K562 (cell line): ENCODE measurements at regions not wholly inside any gene's neighbourhood (a gene's known extent, or its start where the extent isn't known, plus 50 kb on each side); places are given as distances from the start of the nearest gene placed in this dataset.

ENCODE experiments used
- ATAC-seq: fragments of 200-7000 bp; cut with Tn5 transposase; 3 replicates; pipeline ENCODE4 v1.9.1; 2020; ENCODE audit warnings: moderate library complexity
- BruUV-seq: library from RNA; stranded (reverse); fragments of 400-500 nt; replicated peaks from 2 replicates; lab custom pipeline; 2021; lab: Mats Ljungman, UMichigan
- CTCF ChIA-PET: fragments of 300-600 bp; formaldehyde crosslinking; extraction: SDS; loops from one replicate; lab custom pipeline; 2021; ENCODE audit warnings: low intra/inter-chr PET ratio; lab: Yijun Ruan, JAX
- POLR2A ChIA-PET: fragments of 300-600, 350-650 bp; sonication (Branson Sonifier 250); formaldehyde crosslinking; extraction: SDS; loops from one replicate; lab custom pipeline; 2021; ENCODE audit warnings: antibody characterized with exemption, inconsistent platforms; lab: Yijun Ruan, JAX
- DNase-seq, 4 experiments: peaks; one replicate each; pipeline versions ENCODE4 v3.0.0 to v3.0.0-alpha.2; 2011 to 2018; ENCODE audit warnings: low spot score in 3 of 4, mixed read lengths in 3 of 4; ENCODE audit errors: extremely low read depth in 1 of 4
- FAIRE-seq: peaks from 2 replicates; lab custom pipeline; 2011; peaks lifted over from hg19 to GRCh38; lab: Jason Lieb, UNC
- H2AFZ ChIP-seq: 2 replicates; pipeline ENCODE4 v1.6.0; 2011; ENCODE audit warnings: low read depth, low read length, control low read depth, inconsistent platforms
- H3K27ac ChIP-seq: fragments of 200-600 bp; 3 replicates; pipeline ENCODE4 v1.8.0; 2011; ENCODE audit warnings: low read depth, mild to moderate bottlenecking, control low read depth, inconsistent platforms, low read length, moderate library complexity, mixed read lengths; ENCODE audit errors: extremely low read depth
- H3K27me3 ChIP-seq, 2 experiments: fragments of 300-600 bp in 1 of 2; 2 replicates in 1 of 2; 3 replicates in 1 of 2; pipeline versions ENCODE4 v1.6.0 to v1.8.0; 2011; ENCODE audit warnings: inconsistent platforms in 2 of 2, low read length in 2 of 2, mild to moderate bottlenecking in 1 of 2, mixed read lengths in 1 of 2, moderate library complexity in 1 of 2; ENCODE audit not compliant: control insufficient read depth in 2 of 2, insufficient read depth in 2 of 2
- H3K36me3 ChIP-seq: fragments of 300-600 bp; 3 replicates; pipeline ENCODE4 v1.8.0; 2011; ENCODE audit warnings: mild to moderate bottlenecking, low read length, inconsistent platforms; ENCODE audit not compliant: control insufficient read depth, insufficient read depth
- H3K4me1 ChIP-seq, 2 experiments: fragments of 200-600 bp in 1 of 2; replicated peaks in 1 of 2; 2 replicates in 1 of 2; 3 replicates in 1 of 2; pipeline versions ENCODE4 v1.5.1 to v1.8.0; 2011; ENCODE audit warnings: inconsistent platforms in 2 of 2, low read length in 2 of 2, mild to moderate bottlenecking in 1 of 2, mixed read lengths in 1 of 2, moderate library complexity in 1 of 2; ENCODE audit not compliant: control insufficient read depth in 2 of 2, insufficient read depth in 2 of 2
- H3K4me2 ChIP-seq: 2 replicates; pipeline ENCODE4 v1.6.1; 2011; ENCODE audit warnings: low read length, control low read depth, inconsistent platforms, mixed read lengths; ENCODE audit not compliant: insufficient read depth
- H3K4me3 ChIP-seq: fragments of 200-600 bp; sonication (generic), shearing (Covaris generic); 2 replicates; pipeline ENCODE4 v1.5.1; 2016; ENCODE audit warnings: control low read depth, inconsistent platforms
- H3K79me2 ChIP-seq: fragments of 200-600 bp; 3 replicates; pipeline ENCODE4 v1.8.0; 2011; ENCODE audit warnings: low read length, inconsistent platforms; ENCODE audit not compliant: control insufficient read depth, insufficient read depth
- H3K9ac ChIP-seq, 2 experiments: 2 replicates each; pipeline versions ENCODE4 v1.6.0 to v1.6.1; 2011; ENCODE audit warnings: low read depth in 2 of 2, low read length in 2 of 2, control low read depth in 1 of 2, inconsistent platforms in 1 of 2, mild to moderate bottlenecking in 1 of 2, mixed read lengths in 1 of 2; ENCODE audit not compliant: insufficient read depth in 1 of 2
- H3K9me1 ChIP-seq: one replicate; pipeline ENCODE4 v1.6.0; 2011; ENCODE audit warnings: inconsistent platforms, mild to moderate bottlenecking, low read length, moderate library complexity; ENCODE audit not compliant: control insufficient read depth, insufficient read depth
- H3K9me3 ChIP-seq: replicated peaks from 2 replicates; pipeline ENCODE4 v1.5.1; 2011; ENCODE audit warnings: low read depth, low read length, inconsistent platforms; ENCODE audit not compliant: control insufficient read depth, insufficient read depth
- H4K20me1 ChIP-seq: replicated peaks from 2 replicates; pipeline ENCODE4 v1.6.1; 2011; ENCODE audit warnings: low read length, inconsistent platforms, mixed read lengths; ENCODE audit not compliant: control insufficient read depth, insufficient read depth
- HSF4 ChIP-seq: fragments of 250-450 bp; sonication (Bioruptor Pico); IDR thresholded peaks from 2 replicates; pipeline ENCODE4 v2.1.2; 2022; ENCODE audit warnings: mild to moderate bottlenecking, moderate library complexity, borderline replicate concordance
- MCM5 ChIP-seq: fragments of 450-650 bp; IDR thresholded peaks from 2 replicates; pipeline ENCODE4 v1.6.1; 2016; ENCODE audit warnings: low read depth
- NFYB ChIP-seq: IDR thresholded peaks from 2 replicates; pipeline ENCODE4 v1.6.1; 2011; ENCODE audit warnings: mild to moderate bottlenecking, moderate library complexity; ENCODE audit not compliant: insufficient read length; ENCODE audit errors: extremely low read depth
- NRF1 ChIP-seq, 2 experiments: fragments of 450-650 bp; IDR thresholded peaks in 1 of 2; conservative IDR thresholded peaks in 1 of 2; 2 replicates each; pipeline ENCODE4 v1.6.1; 2014; ENCODE audit warnings: mild to moderate bottlenecking in 2 of 2
- SP1 ChIP-seq: sonication (generic); formaldehyde crosslinking; IDR thresholded peaks from 2 replicates; pipeline ENCODE4 v1.8.1; 2022; ENCODE audit warnings: mild to moderate bottlenecking, missing genetic modification reagents
- THRA ChIP-seq: fragments of 450-650 bp; IDR thresholded peaks from 2 replicates; pipeline ENCODE4 v1.6.1; 2017; ENCODE audit warnings: mild to moderate bottlenecking, moderate library complexity
- U2AF1 ChIP-seq: fragments of 200-400 bp; formaldehyde crosslinking; optimal IDR thresholded peaks from 2 replicates; pipeline ENCODE3; 2017; ENCODE audit warnings: mild to moderate bottlenecking, low read depth, low read length, moderate library complexity
- ZFX ChIP-seq: sonication (generic); formaldehyde crosslinking; IDR thresholded peaks from 2 replicates; pipeline ENCODE4 v1.8.0; 2022; ENCODE audit warnings: mild to moderate bottlenecking, missing genetic modification reagents, moderate library complexity
- ZKSCAN8 ChIP-seq: fragments of 200-800 bp; sonication (Bioruptor generic); IDR thresholded peaks from 2 replicates; pipeline ENCODE4 v1.6.1; 2016; ENCODE audit warnings: missing genetic modification characterization, missing compliant biosample characterization
- ZNF12 ChIP-seq: sonication (generic); formaldehyde crosslinking; IDR thresholded peaks from 2 replicates; pipeline ENCODE4 v1.4.0; 2020; ENCODE audit warnings: mild to moderate bottlenecking, missing genetic modification reagents
- ZNF282 ChIP-seq: sonication (generic); formaldehyde crosslinking; IDR thresholded peaks from 2 replicates; pipeline ENCODE4 v1.8.1; 2023; ENCODE audit warnings: missing genetic modification reagents
- ZSCAN29 ChIP-seq: fragments of 450-650 bp; IDR thresholded peaks from 2 replicates; pipeline ENCODE4 v1.6.1; 2017
- WGBS: fragments of 100-300 bp; shearing (Covaris generic); methylation state at CpG from one replicate; pipeline ENCODE4 v1.1.6; 2016; ENCODE audit warnings: low coverage, mixed read lengths; ENCODE audit not compliant: insufficient coverage; ENCODE audit errors: missing lambda C conversion rate; 5-methylcytosine and 5-hydroxymethylcytosine counted together
- in situ Hi-C: fragments of 300-500 bp; cut with MboI; formaldehyde crosslinking; loops from 4 replicates; pipeline ENCODE4 v1.15.0; 2018; ENCODE audit warnings: inconsistent platforms, mixed read lengths
- intact Hi-C: fragments of 100-400 bp; cut with micrococcal nuclease; formaldehyde crosslinking; loops from 2 replicates; pipeline ENCODE4 v1.14.2; 2022

- in situ Hi-C loops = no loop called here
- no peak for TF ChIP-seq MCM5
- no peak for TF ChIP-seq SP1 (CRISPR knock-in tag)
- TF ChIP-seq ZNF12 (CRISPR knock-in tag) = no peak
- TF ChIP-seq U2AF1 = no peak
- TF ChIP-seq NFYB = no peak
- no peak for TF ChIP-seq ZSCAN29
- TF ChIP-seq ZFX = no peak
- WGBS = 0% methylated on average over 2 of the region's 2 CpGs
- H3K9me3 ChIP-seq = no peaks in the 10 kb centered on the region
- H3K4me3 ChIP-seq = no peak overlapping the region
- no peaks in the 10 kb centered on the region for H4K20me1 ChIP-seq
- no peaks in the 10 kb centered on the region for H3K36me3 ChIP-seq
- BruUV-seq = no TSS peak
- DNase-seq (no peak), ATAC-seq (no peak), FAIRE-seq (no peak)
- no peak overlapping the region for H3K4me2 ChIP-seq
- no peaks in the 10 kb centered on the region for H3K79me2 ChIP-seq
- ChIA-PET POLR2A (no interaction called here), CTCF (no interaction called here)
- intact Hi-C loops = no loop called here
- H2AFZ ChIP-seq = no peak overlapping the region
- no peak overlapping the region for H3K27ac ChIP-seq
- H3K9me1 ChIP-seq = no peaks in the 10 kb centered on the region
- H3K4me1 ChIP-seq = no peaks in the 10 kb centered on the region
- no peaks in the 10 kb centered on the region for H3K27me3 ChIP-seq
- H3K9ac ChIP-seq = no peak overlapping the region
Measured at GRCh38 chr2:123917241-123917640, 107.8 kb upstream of the CNTNAP5 start.

GRCh38 chr2:123928358-123928757 is 96.7 kb upstream of the CNTNAP5 start:
- 0% methylated on average over 2 of the region's 2 CpGs for WGBS
- Histone ChIP-seq H3K4me1 (no peaks in the 10 kb centered on the region), H3K9me1 (no peaks in the 10 kb centered on the region), H3K4me2 (no peak overlapping the region), H3K9me3 (no peaks in the 10 kb centered on the region; the same call in 1 of the 2 replicates), H3K9ac (no peak overlapping the region), H3K27ac (no peak overlapping the region), H3K27me3 (no peaks in the 10 kb centered on the region), H2AFZ (no peak overlapping the region), H3K4me3 (no peak overlapping the region), H3K79me2 (no peaks in the 10 kb centered on the region), H3K36me3 (no peaks in the 10 kb centered on the region), H4K20me1 (no peaks in the 10 kb centered on the region)
- ChIA-PET CTCF (no interaction called here), POLR2A (no interaction called here)
- ATAC-seq = no peak
- no peak for FAIRE-seq
- BruUV-seq = no TSS peak
- no peak for DNase-seq
- intact Hi-C loops (no loop called here), in situ Hi-C loops (no loop called here)
- TF ChIP-seq ZNF282 (CRISPR knock-in tag) = no peak
- no peak for TF ChIP-seq THRA
- TF ChIP-seq HSF4 (CRISPR knock-in tag) = no peak
- TF ChIP-seq ZKSCAN8 (CRISPR knock-in tag) = no peak
- TF ChIP-seq NRF1 (conservative IDR thresholded peaks at IDR 0.05 in 1 of 2, IDR thresholded peaks at IDR 0.05 in 1 of 2) = no peak
- TF ChIP-seq, all 486 proteins: peak for 0
